ENCODE measurements at regions not wholly inside any gene's neighbourhood (a gene's known extent, or its start where the extent isn't known, plus 50 kb on each side); places are given as distances from the start of the nearest gene placed in this dataset.
A peak's percentile ranks its signal among the peaks of the same experiment; 100 is the strongest.

DNA sequence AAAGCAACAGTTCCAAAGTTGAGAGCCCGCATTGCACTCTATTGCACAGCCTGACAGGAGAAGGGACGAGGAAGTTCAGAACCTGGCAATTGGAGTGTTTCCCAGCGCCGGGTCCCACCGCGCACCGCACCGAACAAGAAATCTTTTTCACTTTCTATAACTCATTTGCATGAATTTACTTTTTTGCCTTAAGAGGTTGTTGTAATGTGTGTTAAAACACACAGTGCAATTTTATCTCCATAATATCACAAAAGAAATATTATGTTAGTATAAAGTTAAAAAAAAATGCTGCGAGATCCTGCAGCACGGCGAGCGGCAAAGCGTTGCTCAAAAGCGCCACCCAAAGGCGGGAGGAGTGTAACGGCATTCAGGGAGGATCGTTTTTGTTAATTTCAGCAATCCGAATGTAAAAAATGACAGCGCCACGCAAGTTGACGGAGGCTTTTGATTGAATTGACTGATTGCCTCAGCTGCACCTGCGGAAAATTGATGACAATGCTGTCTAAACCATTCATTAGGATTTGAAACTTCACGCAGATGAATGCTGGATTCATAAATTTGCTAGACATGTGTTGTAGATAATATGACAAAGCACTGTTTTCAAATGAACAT is 303.6 kb upstream of the ZNF507 start:
- peak overlapping the region; percentile 21 to 23 for H3K4me3 ChIP-seq
- H3K27me3 ChIP-seq (replicated peaks; ENCODE audit: insufficient read depth), result no peaks in the 10 kb centered on the region
- intact Hi-C loops (cut with DNase I), result loop anchor here (5.0 kb wide), 2 partner anchors 689 to 1359 kb away; no protein-coding TSS in a partner anchor
- WGBS, result 1% methylated on average over 23 of the region's 23 CpGs
- peak overlapping the region in 1 of 2 donors; percentile 18 for H3K27ac ChIP-seq
- no peaks in the 10 kb centered on the region for H3K36me3 ChIP-seq
- peak; percentile 52 for DNase-seq (ENCODE audit: low spot score)
- TF ChIP-seq POLR2AphosphoS5 (IDR thresholded peaks at IDR 0.05), result peak; percentile 49
- peak; percentile 51 to 77 (median 70) for TF ChIP-seq CTCF (IDR thresholded peaks at IDR 0.05)
- TF ChIP-seq POLR2A (IDR thresholded peaks at IDR 0.05), result no peak
- no peaks in the 10 kb centered on the region for H3K9me3 ChIP-seq
- no peaks in the 10 kb centered on the region for H3K4me1 ChIP-seq (replicated peaks)

GRCh38 chr19:32047788-32048187 is 297.6 kb upstream of the ZNF507 start:
- 83% methylated on average over 5 of the region's 5 CpGs for WGBS
- H3K9me3 ChIP-seq, result no peaks in the 10 kb centered on the region
- TF ChIP-seq POLR2A (IDR thresholded peaks at IDR 0.05), result no peak
- H3K27me3 ChIP-seq (replicated peaks; ENCODE audit: insufficient read depth), result no peaks in the 10 kb centered on the region
- H3K4me3 ChIP-seq, result no peak overlapping the region
- no peaks in the 10 kb centered on the region for H3K4me1 ChIP-seq (replicated peaks)
- intact Hi-C loops (cut with DNase I), result no loop called here
- no peak for DNase-seq (ENCODE audit: low spot score)
- no peaks in the 10 kb centered on the region for H3K36me3 ChIP-seq
- no peak overlapping the region for H3K27ac ChIP-seq

DNA sequence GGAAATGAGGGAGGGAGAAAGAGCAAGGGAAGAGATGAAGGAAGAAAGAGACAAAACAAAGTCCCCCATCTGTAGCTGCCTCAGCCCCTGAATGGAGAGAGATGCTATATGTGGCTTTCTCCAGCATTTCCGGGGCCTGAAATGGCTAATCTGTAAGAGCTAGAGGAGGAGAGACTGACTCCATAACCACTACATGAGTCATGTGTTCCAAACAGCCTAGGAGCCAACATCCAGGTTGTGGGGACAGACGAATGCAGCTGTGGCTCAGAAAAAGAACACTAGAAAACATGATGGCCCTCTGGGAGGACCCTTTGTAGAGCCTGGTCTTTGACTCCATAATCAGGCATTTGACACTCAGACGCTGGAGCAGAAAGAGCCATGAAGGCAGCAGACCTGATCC is 292.0 kb upstream of the ZNF507 start:
- no peaks in the 10 kb centered on the region for H3K4me1 ChIP-seq (replicated peaks)
- no peaks in the 10 kb centered on the region for H3K36me3 ChIP-seq
- no peak overlapping the region for H3K4me3 ChIP-seq
- H3K9me3 ChIP-seq, result no peaks in the 10 kb centered on the region
- intact Hi-C loops (cut with DNase I), result no loop called here
- no peak overlapping the region for H3K27ac ChIP-seq
- no peak for DNase-seq (ENCODE audit: low spot score)
- TF ChIP-seq POLR2A (IDR thresholded peaks at IDR 0.05), result no peak
- no peak for TF ChIP-seq POLR2AphosphoS5 (IDR thresholded peaks at IDR 0.05)
- no peak for TF ChIP-seq CTCF (IDR thresholded peaks at IDR 0.05)
- 82% methylated on average over 3 of the region's 3 CpGs for WGBS
- no peaks in the 10 kb centered on the region for H3K27me3 ChIP-seq (replicated peaks; ENCODE audit: insufficient read depth)

DNA sequence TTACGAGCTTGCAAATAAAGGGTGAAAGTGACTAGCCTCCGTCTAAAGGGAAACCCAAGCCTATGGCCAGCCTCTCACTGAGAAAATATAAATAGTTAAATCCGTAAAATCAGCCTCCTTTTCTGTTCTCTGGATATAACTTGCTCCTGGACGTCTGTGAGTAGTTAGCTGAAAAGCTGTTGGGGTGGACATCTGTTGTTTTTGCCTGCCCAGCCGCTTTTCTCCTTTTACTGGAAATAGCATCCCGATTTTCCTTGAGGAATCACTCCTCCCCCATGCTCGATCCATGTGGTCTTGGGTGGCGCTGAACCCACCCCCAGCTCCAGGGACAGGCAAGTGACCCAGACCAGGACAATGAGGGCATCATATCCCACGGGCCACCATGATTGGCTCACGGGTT is 291.5 kb upstream of the ZNF507 start:
- no peak for DNase-seq (ENCODE audit: low spot score)
- WGBS, result 79% methylated on average over 10 of the region's 10 CpGs
- no peak for TF ChIP-seq CTCF (IDR thresholded peaks at IDR 0.05)
- no peak for TF ChIP-seq POLR2AphosphoS5 (IDR thresholded peaks at IDR 0.05)
- TF ChIP-seq POLR2A (IDR thresholded peaks at IDR 0.05), result no peak
- no peaks in the 10 kb centered on the region for H3K9me3 ChIP-seq
- intact Hi-C loops (cut with DNase I), result no loop called here
- no peaks in the 10 kb centered on the region for H3K36me3 ChIP-seq
- no peak overlapping the region for H3K4me3 ChIP-seq
- H3K27me3 ChIP-seq (replicated peaks; ENCODE audit: insufficient read depth), result no peaks in the 10 kb centered on the region
- H3K27ac ChIP-seq, result no peak overlapping the region
- no peaks in the 10 kb centered on the region for H3K4me1 ChIP-seq (replicated peaks)

- H3K4me3 ChIP-seq, result no peak overlapping the region
- no peak overlapping the region for H3K27ac ChIP-seq
- intact Hi-C loops (cut with DNase I), result no loop called here
- H3K4me1 ChIP-seq (replicated peaks), result no peaks in the 10 kb centered on the region
- no peaks in the 10 kb centered on the region for H3K9me3 ChIP-seq
- H3K27me3 ChIP-seq (replicated peaks; ENCODE audit: insufficient read depth), result no peaks in the 10 kb centered on the region
- WGBS, result 38% methylated on average over 1 of the region's 1 CpG
- no peaks in the 10 kb centered on the region for H3K36me3 ChIP-seq
- TF ChIP-seq POLR2AphosphoS5 (IDR thresholded peaks at IDR 0.05) (no peak), CTCF (IDR thresholded peaks at IDR 0.05) (no peak), POLR2A (IDR thresholded peaks at IDR 0.05) (no peak)
- no peak for DNase-seq (ENCODE audit: low spot score)
Measured at GRCh38 chr19:32058131-32058530, 287.3 kb upstream of the ZNF507 start.
